Rectal smooth muscle tissue (tissue), 1 donor: ENCODE measurements at regions not wholly inside any gene's neighbourhood (a gene's known extent, or its start where the extent isn't known, plus 50 kb on each side); places are given as distances from the start of the nearest gene placed in this dataset.

Experiments used
- H3K27ac ChIP-seq: one replicate; pipeline ENCODE4 v1.7.0; 2013; ENCODE audit warnings: low read depth, low read length, inconsistent platforms
- H3K27me3 ChIP-seq: one replicate; pipeline ENCODE4 v1.7.0; 2013; ENCODE audit warnings: low read length; ENCODE audit not compliant: control insufficient read depth, insufficient read depth
- H3K36me3 ChIP-seq: one replicate; pipeline ENCODE4 v1.7.0; 2013; ENCODE audit warnings: low read length; ENCODE audit not compliant: control insufficient read depth, insufficient read depth
- H3K4me1 ChIP-seq: one replicate; pipeline ENCODE4 v1.7.0; 2013; ENCODE audit warnings: low read length; ENCODE audit not compliant: control insufficient read depth, insufficient read depth
- H3K4me3 ChIP-seq: one replicate; pipeline ENCODE4 v1.7.0; 2013; ENCODE audit warnings: low read length
- H3K9ac ChIP-seq: one replicate; pipeline ENCODE4 v1.7.0; 2013; ENCODE audit warnings: low read length

- Histone ChIP-seq H3K9ac (no peak overlapping the region), H3K27me3 (no peaks in the 10 kb centered on the region), H3K4me1 (no peaks in the 10 kb centered on the region), H3K4me3 (no peak overlapping the region), H3K36me3 (no peaks in the 10 kb centered on the region), H3K27ac (no peak overlapping the region)
Observed at GRCh38 chrX:63408050-63408449, 56.9 kb upstream of the SPIN4 start.

GRCh38 chrX:63404332-63404731 lies 53.2 kb upstream of the SPIN4 start:
- Histone ChIP-seq H3K27ac (no peak overlapping the region), H3K9ac (no peak overlapping the region), H3K36me3 (no peaks in the 10 kb centered on the region), H3K4me3 (no peak overlapping the region), H3K27me3 (no peaks in the 10 kb centered on the region), H3K4me1 (no peaks in the 10 kb centered on the region)

- no peak overlapping the region for H3K4me3 ChIP-seq
- no peaks in the 10 kb centered on the region for H3K36me3 ChIP-seq
- no peaks in the 10 kb centered on the region for H3K4me1 ChIP-seq
- H3K9ac ChIP-seq = no peak overlapping the region
- H3K27me3 ChIP-seq = no peaks in the 10 kb centered on the region
- H3K27ac ChIP-seq = no peak overlapping the region
Observed at GRCh38 chrX:63402106-63402505, 51.0 kb upstream of the SPIN4 start.
